ENCODE measurements at regions not wholly inside any gene's neighbourhood (a gene's known extent, or its start where the extent isn't known, plus 50 kb on each side); places are given as distances from the start of the nearest gene placed in this dataset.

- DNase-seq, result no peak
Measured at GRCh38 chr10:128994598-128995143, 472.4 kb upstream of the MGMT start.

GRCh38 chr10:128995676-128996075 lies 471.4 kb upstream of the MGMT start:
- DNase-seq, result no peak

GRCh38 chr10:128996092-128996491 lies 470.9 kb upstream of the MGMT start:
- DNase-seq, result no peak

GRCh38 chr10:128998101-128998805 lies 468.8 kb upstream of the MGMT start:
- no peak for DNase-seq

- no peak for DNase-seq
Measured at GRCh38 chr10:129004398-129004797, 462.6 kb upstream of the MGMT start.

- no peak for DNase-seq
Measured at GRCh38 chr10:129005080-129005479, 462.0 kb upstream of the MGMT start.

GRCh38 chr10:129005804-129006203 lies 461.2 kb upstream of the MGMT start:
- DNase-seq, result no peak

- DNase-seq, result no peak
Measured at GRCh38 chr10:129018511-129018910, 448.5 kb upstream of the MGMT start.

GRCh38 chr10:129020651-129021330 lies 446.2 kb upstream of the MGMT start:
- DNase-seq, result no peak

GRCh38 chr10:129021594-129022304 lies 445.3 kb upstream of the MGMT start:
- no peak for DNase-seq

GRCh38 chr10:129023082-129023481 lies 444.0 kb upstream of the MGMT start:
- no peak for DNase-seq

GRCh38 chr10:129024046-129024445 lies 443.0 kb upstream of the MGMT start:
- no peak for DNase-seq

GRCh38 chr10:129025787-129026186 lies 441.3 kb upstream of the MGMT start:
- DNase-seq, result no peak

- no peak for DNase-seq
Measured at GRCh38 chr10:129027906-129028305, 439.1 kb upstream of the MGMT start.

GRCh38 chr10:129028451-129028850 lies 438.6 kb upstream of the MGMT start:
- no peak for DNase-seq

- DNase-seq, result no peak
Measured at GRCh38 chr10:129029051-129029450, 438.0 kb upstream of the MGMT start.

- no peak for DNase-seq
Measured at GRCh38 chr10:129029851-129030602, 437.0 kb upstream of the MGMT start.

GRCh38 chr10:129030603-129030895 lies 436.5 kb upstream of the MGMT start:
- DNase-seq, result no peak

- DNase-seq, result no peak
Measured at GRCh38 chr10:129030996-129031843, 435.8 kb upstream of the MGMT start.

GRCh38 chr10:129031844-129032150 lies 435.2 kb upstream of the MGMT start:
- DNase-seq, result no peak

- no peak for DNase-seq
Measured at GRCh38 chr10:129032372-129033313, 434.4 kb upstream of the MGMT start.

All from NCI-H2107 (cell line).